Stimulated activated CD4-positive, alpha-beta T cell treated with anti-CD3 and anti-CD28 coated beads, TNF-alpha, amount 100 ng/mL, for 48 hours (primary cell): ENCODE measurements at regions not wholly inside any gene's neighbourhood (a gene's known extent, or its start where the extent isn't known, plus 50 kb on each side); places are given as distances from the start of the nearest gene placed in this dataset.

Source experiments
- DNase-seq, 3 donors: peaks; one replicate each; pipeline ENCODE4 v3.0.0-alpha.2; 2020; ENCODE audit warnings: low read depth in 3 of 3

GRCh38 chr16:86363057-86363490 lies 147.3 kb upstream of the FOXF1 start:
- no peak for DNase-seq

DNA sequence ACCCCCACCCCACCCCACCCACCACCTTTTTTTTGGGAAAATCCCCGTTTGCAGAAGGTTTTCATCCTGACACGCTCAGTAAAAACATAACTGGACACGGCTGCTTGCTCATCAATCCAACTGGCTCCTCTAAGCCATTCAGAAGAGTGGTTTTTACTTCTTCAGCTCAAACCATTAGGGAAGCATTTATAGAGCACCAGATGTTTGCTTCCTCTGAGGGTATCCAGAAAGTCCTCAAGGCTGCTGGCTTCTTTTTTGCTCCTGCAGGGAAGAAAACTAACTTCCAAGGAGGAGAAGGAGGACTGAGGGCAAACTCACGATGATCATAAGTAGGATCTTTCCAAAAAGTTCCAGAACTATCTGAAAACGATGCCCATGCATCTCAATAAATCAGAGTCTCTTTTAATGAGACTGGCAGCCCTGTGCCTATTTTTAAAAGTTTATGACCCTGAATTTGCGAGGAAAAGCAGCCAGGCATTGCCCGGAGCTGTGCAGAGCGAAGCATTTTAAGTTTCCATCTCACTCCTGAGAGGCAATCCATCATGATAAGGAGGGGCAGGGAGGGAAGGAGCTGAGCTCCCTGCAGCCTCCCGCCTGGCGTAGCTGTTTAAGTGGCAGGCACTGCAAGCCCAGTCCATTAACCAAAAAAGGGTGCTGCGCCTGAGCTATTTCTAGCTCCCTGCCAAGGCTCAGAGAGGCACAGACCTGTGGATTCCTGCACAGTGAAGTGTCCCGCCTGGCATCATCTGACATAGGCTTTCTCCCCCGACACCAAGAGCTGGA lies 146.3 kb upstream of the FOXF1 start:
- DNase-seq, result no peak

GRCh38 chr16:86364653-86365380 lies 145.5 kb upstream of the FOXF1 start:
- no peak for DNase-seq

GRCh38 chr16:86365513-86366273 lies 144.6 kb upstream of the FOXF1 start:
- no peak for DNase-seq

DNA sequence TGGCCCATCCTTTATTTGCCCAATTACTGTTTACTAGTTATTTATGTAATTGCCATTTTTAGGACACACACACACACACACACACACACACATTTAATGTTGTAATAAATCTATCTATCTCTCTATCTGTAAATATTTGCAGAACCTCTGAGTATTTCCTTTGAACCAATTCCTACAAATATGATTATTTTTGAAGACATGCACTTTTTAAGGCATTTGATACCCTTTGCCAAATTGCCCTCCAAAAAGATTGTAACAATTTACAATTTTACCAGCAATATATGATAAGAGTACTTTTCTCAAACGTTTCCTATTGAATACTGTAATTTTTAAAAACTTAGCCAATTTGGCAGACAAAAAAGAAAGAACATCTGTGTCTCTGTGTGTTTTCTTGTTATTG lies 143.8 kb upstream of the FOXF1 start:
- no peak for DNase-seq

GRCh38 chr16:86367291-86368072 lies 142.8 kb upstream of the FOXF1 start:
- no peak for DNase-seq

- no peak for DNase-seq
These were observed 142.1 kb upstream of the FOXF1 start for GRCh38 chr16:86368261-86368660.

DNA sequence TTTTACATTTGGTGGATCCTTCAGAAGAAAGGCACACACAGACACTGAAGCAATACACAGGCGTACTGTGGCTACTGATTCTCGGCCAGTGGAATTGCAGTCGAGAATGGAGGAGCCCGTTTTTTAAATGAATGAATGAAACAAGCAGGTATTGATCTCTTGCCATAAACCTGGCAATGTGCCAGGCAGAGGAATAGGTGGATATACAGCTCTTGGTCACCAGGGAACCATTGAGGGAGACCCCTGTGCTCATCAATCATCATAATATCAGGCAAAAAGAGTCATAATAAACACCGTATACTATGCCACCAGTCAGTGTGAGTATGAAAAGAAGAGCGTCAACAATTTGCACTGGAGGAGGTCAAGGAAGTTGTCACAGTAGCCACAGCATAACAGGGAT lies 140.3 kb upstream of the FOXF1 start:
- no peak for DNase-seq

DNA sequence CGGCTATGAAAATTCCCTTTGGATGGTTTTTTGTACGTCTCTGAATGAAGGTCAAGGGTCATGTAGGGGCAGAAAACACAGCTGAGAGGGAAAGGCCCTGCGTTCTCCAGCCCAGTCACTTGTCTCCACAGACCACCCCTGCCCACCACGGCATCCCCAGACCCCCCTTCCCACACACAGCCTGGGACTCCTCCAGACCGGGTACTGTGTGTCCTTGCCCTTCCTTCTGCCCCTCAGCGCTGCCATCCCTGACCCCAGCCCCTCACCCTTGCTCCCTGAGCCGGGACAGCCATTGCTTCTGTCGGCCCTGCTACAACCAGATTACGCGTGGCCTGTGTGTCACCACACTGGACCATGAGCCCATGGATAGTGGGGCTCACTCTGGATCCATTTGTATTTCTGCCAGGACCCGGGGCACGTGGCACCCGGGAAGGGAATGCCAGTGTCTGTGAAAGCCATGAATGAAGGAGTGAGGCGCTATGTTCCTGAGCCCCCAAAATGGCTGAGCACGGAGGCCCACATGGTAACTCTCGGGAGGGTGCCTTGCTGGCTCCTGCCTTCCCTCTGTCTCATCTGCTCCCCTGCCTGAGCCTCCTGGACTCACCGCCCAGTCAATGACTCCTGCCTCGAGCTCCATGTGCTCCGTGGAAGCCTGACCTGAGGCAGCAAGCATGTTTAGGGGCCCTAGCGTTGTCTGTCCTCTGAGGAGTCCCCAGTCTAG lies 139.1 kb upstream of the FOXF1 start:
- no peak for DNase-seq

DNA sequence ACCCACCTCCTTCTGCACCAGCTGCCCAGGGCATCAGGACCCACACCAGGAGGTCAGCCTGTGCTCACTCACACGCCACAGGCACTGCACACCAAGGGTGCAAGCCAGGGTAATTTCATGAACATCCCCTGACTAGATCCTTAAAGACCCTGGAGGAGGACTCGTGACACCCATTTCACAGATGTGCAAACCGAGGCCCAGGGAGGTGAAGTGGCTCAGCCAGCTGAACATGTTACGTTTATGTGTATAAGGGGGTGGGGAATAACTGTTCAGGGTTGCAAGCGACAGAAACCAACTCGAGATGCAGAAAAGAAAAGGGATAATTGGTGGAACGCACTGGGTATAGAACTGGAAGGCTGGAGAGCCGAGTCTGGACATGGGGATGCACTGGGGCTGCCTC lies 138.1 kb upstream of the FOXF1 start:
- DNase-seq, result no peak

- DNase-seq, result no peak
These were observed 136.9 kb upstream of the FOXF1 start for GRCh38 chr16:86373276-86373901.

- DNase-seq, result no peak
These were observed 135.7 kb upstream of the FOXF1 start for GRCh38 chr16:86374603-86375130.

DNA sequence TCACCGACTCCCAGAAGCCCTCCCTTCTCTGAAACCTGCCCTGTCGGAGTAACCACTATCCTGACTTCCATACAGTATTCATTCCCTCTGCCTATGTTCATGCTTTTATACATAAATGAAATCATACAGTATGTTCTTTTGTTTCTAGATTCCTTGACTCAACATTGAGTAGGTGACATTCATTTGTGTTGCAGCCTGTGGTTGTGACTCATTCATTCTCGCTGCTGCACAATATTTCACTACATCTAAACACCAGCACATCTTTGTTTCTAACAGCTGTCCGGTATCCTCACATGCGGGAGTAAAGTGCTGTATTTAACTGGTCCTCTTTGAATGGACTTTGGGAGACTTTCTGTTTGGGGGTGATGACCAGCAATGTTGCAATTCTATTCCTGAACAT lies 135.0 kb upstream of the FOXF1 start:
- DNase-seq, result no peak

GRCh38 chr16:86375851-86376250 lies 134.5 kb upstream of the FOXF1 start:
- DNase-seq, result no peak

DNA sequence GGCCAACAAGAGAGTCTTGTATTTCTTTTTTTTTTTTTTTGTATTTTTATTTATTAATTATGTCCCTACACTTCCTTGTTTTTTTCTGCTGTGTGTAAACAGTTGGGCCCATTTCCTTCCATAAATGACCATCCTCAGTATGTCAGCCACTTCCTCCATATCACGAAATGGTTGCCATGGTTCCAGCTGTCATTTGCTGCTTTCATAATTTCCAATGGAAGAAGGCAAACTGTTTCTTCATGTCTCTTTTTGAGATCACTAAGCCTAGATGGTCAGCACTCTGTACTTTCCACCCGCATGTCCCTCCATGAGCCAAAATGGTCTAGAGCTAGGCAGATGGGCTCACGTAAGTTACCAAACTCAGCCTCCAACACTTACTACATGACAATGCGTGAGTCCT lies 133.5 kb upstream of the FOXF1 start:
- no peak for DNase-seq

- DNase-seq, result no peak
These were observed 132.9 kb upstream of the FOXF1 start for GRCh38 chr16:86377251-86378022.

GRCh38 chr16:86378128-86378527 lies 132.2 kb upstream of the FOXF1 start:
- DNase-seq, result no peak

DNA sequence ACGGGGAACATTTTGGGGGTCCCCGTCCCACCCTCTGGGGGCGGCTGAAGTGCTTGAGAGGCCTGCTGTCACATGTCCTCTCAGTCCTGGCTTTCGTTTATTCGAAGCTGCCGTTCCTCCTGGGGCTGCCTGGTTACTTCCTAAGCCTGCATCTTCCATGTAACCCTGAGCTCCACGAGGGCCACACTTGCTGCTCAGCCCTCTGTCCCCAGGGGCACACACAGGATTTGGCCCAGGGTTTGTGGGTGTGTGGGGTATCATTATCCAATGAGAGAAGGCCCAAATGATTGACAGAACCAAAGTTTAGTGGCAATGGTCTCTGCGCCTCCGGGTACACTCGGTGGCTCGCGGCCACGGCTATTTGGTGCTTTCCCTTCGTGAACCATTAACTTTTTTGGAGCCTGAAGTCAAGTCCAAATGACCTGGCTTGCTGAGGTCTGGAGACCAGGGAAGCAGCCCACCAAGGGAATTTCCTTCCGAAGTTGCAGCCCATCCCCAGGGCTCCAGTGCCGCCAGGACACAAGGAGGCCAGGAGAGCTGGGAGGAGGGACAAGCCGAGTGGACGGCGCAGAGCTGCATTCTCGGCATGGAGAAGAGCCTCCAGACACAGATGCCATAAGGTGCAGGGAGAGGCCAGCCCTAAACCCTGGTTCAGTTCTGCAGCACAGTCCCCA lies 131.4 kb upstream of the FOXF1 start:
- DNase-seq, result no peak

- no peak for DNase-seq
These were observed 130.9 kb upstream of the FOXF1 start for GRCh38 chr16:86379505-86379846.
